GM19452 (cell line): ENCODE measurements at regions not wholly inside any gene's neighbourhood (a gene's known extent, or its start where the extent isn't known, plus 50 kb on each side); places are given as distances from the start of the nearest gene placed in this dataset.

ENCODE experiments used
- ATAC-seq: cut with Tn5 transposase; IDR thresholded peaks from one replicate; pipeline ENCODE4 v1.9.1; 2021; ENCODE audit not compliant: unreplicated experiment

GRCh38 chr3:23028294-23028693 is 174.8 kb upstream of the UBE2E2 start:
- no peak for ATAC-seq

- ATAC-seq = no peak
These were observed 174.1 kb upstream of the UBE2E2 start for GRCh38 chr3:23029001-23029400.

DNA sequence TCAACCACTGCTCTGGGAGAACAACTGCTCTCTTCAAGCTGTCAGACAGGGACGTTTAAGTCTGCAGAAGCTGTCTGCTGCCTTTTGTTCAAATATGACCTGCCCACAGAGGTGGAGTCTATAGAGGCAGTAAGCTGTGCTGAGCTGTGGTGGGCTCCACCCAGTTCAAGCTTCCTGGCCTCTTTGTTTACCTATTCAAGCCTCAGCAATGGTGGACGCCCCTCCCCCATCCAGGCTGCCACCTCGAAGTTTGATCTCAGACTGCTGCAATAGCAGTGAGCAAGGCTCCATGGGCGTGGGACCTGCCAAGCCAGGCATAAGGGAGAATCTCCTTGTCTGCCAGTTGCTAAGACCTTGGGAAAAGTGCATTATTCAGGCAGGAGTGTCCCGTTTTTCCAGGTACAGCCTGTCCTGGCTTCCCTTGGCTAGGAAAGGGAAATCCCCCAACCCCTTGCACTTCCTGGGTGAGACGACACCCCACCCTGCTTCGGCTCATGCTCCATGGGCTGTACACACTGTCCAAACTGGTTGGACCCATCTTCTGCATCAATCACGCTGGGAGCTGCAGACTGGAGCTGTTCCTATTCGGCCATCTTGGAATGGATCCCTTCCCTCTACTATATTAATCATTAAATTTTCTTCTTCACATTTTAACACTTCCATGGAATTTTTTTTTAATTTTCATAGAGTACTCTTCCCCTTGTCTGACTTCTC is 167.0 kb upstream of the UBE2E2 start:
- ATAC-seq = no peak

DNA sequence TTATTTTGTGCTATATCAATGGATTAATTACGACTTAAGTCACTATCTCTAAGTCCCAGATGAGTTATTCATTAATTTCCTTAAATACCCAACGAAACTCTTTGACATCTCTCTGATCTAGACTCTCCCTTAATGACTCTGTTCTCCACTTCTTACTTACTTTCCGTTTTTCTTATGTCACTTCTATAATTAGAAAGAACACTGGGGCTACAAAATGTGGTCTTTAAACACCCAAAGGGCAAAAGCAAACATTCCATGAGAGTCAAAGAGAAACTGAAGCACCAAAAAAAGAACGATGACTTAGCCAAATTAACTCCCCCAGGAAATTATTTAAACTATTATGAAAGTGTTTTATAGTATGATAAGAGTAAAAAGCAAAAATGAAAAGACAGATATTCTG is 166.4 kb upstream of the UBE2E2 start:
- peak; percentile 87 for ATAC-seq

DNA sequence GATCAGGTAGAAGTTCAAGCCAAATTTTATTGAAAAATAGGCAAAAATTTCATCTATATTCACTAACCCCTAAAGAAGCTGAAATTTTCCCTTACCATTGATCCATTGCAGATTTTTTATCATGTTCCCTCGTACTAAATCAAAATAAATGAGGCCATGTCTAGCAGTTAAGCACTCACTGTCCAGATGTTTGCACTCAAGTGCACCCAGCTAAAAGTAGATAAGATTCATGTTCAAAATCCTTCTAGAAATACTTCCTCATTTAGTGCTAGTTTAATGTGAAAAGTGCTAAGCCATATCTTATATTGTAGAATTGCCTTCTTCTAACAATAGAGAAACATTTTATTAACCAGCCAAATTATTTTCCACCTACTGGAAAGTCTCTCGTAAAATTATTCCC is 164.7 kb upstream of the UBE2E2 start:
- no peak for ATAC-seq

- no peak for ATAC-seq
These were observed 161.0 kb upstream of the UBE2E2 start for GRCh38 chr3:23041918-23042696.

DNA sequence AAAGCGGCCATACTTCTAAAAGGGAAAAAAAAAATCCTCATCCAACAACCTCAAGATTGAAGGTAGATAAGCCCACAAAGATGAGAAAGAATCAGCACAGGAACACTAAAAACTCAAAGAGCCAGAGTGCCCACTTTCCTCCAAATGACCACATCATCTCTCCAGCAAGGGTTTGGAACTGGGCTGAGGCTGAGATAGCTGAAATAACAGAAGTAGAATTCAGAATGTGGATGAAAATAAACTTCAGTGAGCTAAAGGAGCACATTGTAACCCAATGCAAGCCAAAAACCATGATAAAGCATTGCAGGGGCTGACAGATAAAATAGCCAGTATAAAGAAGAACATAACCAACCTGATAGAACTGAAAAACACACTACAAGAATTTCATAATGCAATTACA is 158.7 kb upstream of the UBE2E2 start:
- no peak for ATAC-seq

DNA sequence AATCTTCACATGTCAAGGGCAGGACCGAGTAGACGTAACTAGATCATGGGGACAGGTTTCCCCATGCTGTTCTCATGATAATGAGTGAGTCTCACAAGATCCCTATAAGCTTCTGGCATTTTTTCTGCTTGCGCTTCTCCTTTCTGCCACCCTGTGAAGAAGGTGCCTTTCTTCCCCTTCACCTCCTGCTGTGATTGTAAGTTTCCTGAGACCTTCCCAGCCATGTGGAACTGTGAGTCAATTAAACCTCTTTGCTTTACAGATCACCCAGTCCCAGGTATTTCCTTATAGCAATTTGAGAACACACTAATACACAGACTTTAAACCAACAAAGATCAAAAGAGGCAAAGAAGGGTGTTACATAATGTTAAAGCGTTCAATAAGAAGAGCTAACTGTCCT is 156.6 kb upstream of the UBE2E2 start:
- no peak for ATAC-seq

- ATAC-seq = no peak
These were observed 151.6 kb upstream of the UBE2E2 start for GRCh38 chr3:23051240-23052140.

DNA sequence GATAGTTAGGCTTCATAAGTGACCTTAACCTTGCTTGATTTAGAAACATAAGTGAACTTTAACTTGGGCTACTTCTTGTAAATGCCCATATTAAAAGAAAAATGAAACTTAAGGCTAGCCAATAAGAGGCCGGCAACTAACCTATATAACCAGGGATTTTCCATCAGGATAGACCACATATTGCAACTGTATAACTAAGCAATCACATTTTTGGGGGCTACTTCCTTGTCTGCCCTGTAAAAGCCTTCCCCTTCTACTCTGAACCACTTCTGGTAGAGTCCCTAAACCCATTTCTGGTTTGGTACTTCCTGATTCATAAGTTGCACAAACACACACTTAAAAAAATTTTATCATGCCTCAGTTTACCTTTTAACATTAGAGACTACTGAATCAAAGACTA is 150.9 kb upstream of the UBE2E2 start:
- ATAC-seq = no peak

- no peak for ATAC-seq
These were observed 150.5 kb upstream of the UBE2E2 start for GRCh38 chr3:23052620-23053019.

- peak; percentile 83 for ATAC-seq
These were observed 147.3 kb upstream of the UBE2E2 start for GRCh38 chr3:23055733-23056376.

- no peak for ATAC-seq
These were observed 140.5 kb upstream of the UBE2E2 start for GRCh38 chr3:23062582-23062981.

DNA sequence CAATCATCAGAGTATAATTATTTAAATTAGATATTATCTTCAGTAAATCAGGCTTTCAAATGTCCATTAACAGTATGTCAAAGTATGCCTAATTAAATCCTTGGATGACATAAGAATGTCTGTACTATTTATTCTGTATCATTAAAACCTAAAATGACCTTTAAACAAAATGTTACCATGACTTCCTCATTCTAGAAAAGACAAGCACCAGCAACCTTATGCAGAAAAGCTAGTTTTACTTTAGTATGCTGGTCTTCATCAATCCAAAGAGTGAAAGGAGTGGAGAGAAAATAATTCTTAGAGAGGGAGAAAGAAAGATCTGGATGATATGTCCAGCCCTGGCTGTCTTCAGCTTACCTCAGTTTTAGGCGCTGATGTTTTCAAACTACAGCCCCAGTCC is 140.1 kb upstream of the UBE2E2 start:
- ATAC-seq = no peak

DNA sequence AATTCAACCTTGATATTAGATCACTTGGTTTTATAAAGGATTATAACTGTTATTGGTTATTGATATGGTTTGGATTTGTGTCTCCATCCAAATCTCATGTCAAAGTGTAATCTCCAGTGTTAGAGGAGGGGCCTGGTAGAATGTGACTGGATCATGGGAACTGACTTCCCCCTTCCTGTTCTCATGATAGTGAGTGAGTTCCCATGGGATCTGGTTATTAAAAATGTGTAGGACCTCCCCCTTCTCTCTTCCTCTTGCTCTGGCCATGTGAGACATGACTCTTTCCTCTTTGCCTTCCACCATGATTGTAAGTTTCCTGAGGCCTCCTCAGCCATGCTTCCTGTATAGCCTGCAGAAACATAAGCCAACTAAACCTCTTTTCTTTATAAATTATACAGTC is 136.0 kb upstream of the UBE2E2 start:
- ATAC-seq = no peak

- ATAC-seq = no peak
These were observed 135.0 kb upstream of the UBE2E2 start for GRCh38 chr3:23068016-23068728.

DNA sequence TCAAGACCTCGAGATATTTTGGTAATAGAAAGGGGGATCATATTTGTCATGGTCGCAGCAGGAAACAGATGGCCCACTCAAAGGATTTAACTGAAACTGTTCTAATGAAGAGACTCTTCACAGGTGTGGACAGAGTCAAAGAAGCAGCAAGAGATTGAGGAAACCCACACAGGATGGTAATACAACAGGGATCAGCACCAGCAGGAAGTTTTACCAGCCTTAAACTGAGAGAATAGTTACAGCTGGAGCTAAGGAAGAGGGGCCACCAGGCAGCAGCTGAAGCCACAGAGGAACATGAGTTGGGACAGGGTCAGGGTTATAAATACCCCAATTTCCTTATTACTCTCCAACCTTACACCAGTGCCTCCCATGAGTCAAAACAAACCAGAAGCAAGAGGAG is 131.8 kb upstream of the UBE2E2 start:
- ATAC-seq = peak; percentile 20

DNA sequence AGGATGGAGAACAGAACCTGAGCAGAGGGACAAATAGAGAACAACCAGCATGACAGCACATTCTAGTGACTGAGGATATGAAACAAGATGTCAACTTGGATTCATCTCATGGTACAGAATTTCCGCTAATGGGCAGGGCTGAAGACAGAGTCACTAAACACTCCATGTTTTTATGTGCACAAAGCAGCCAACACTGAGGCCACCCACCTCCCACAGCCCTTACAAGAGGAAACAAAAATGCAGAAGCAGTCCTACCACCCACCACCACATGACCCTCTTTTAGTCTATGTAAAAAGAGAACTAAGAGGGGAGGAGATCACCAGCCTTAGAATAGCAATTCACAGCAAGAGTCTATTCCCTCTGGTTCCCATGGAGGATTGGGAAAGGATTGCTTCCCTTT is 131.4 kb upstream of the UBE2E2 start:
- peak; percentile 65 for ATAC-seq

GRCh38 chr3:23072693-23073092 is 130.4 kb upstream of the UBE2E2 start:
- ATAC-seq = no peak

DNA sequence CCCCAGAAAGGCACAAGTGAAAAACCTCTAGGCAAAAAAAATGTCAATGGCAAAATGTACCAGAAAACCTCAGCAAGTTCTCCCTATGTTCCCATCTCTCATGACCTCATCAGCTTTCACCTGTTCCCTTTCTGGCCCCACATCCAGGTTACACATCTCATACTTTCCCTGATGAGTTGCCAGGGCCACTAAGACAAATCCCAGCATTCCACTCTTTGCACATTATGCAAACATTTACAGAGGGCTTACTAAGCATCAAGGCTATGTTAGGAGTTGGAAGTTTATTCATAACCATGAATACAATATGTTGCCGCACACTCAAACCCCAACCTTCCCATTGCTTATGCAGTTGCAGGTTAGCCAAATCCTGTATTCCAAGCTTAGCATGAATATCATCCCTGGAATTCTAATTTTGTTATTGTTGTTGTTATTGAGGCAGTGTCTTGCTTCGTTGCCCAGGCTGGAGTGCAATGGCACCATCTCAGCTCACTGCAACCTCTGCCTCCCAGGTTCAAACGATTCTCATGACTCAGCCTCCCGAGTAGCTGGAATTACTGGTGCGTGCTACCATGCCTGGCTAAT is 129.3 kb upstream of the UBE2E2 start:
- ATAC-seq = no peak
